GM11168 (cell line): ENCODE measurements at regions not wholly inside any gene's neighbourhood (a gene's known extent, or its start where the extent isn't known, plus 50 kb on each side); places are given as distances from the start of the nearest gene placed in this dataset.
"Not testable (repeated sequence)": the region's sequence is repeated elsewhere in the genome, so short reads cannot be mapped to it uniquely, and the experiment has no call there.

Experiments used
- in situ Hi-C: fragments of 300-500 bp; cut with MboI; formaldehyde crosslinking; loops from one replicate; pipeline ENCODE4 v1.12.0; 2022; ENCODE audit warnings: low sequenced_read_pairs; ENCODE audit not compliant: unreplicated experiment

- in situ Hi-C loops: no loop called here
Measured at GRCh38 chr5:158607088-158607487, 492.6 kb downstream of the EBF1 start.

- in situ Hi-C loops: no loop called here
Measured at GRCh38 chr5:158606233-158606632, 493.5 kb downstream of the EBF1 start.

- in situ Hi-C loops: no loop called here
Measured at GRCh38 chr5:158602981-158603380, 496.7 kb downstream of the EBF1 start.

- in situ Hi-C loops: no loop called here
Measured at GRCh38 chr5:158601118-158601517, 498.6 kb downstream of the EBF1 start.

- in situ Hi-C loops: no loop called here
Measured at GRCh38 chr5:158600679-158601078, 499.0 kb downstream of the EBF1 start.

GRCh38 chr5:158599157-158599556 is 500.6 kb downstream of the EBF1 start:
- in situ Hi-C loops: no loop called here

GRCh38 chr5:158594595-158595242 is 505.0 kb downstream of the EBF1 start:
- in situ Hi-C loops: no loop called here

- in situ Hi-C loops: no loop called here
Measured at GRCh38 chr5:158593925-158594324, 505.8 kb downstream of the EBF1 start.

- in situ Hi-C loops: no loop called here
Measured at GRCh38 chr5:158591301-158591863, 508.3 kb downstream of the EBF1 start.

GRCh38 chr5:158590746-158591300 is 508.9 kb downstream of the EBF1 start:
- in situ Hi-C loops: no loop called here

- in situ Hi-C loops: no loop called here
Measured at GRCh38 chr5:158589939-158590338, 509.8 kb downstream of the EBF1 start.

- in situ Hi-C loops: no loop called here
Measured at GRCh38 chr5:158588617-158589016, 511.1 kb downstream of the EBF1 start.

- in situ Hi-C loops: no loop called here
Measured at GRCh38 chr5:158586054-158586453, 513.7 kb downstream of the EBF1 start.

GRCh38 chr5:158582669-158583068 is 517.0 kb downstream of the EBF1 start:
- in situ Hi-C loops: not testable (repeated sequence)

GRCh38 chr5:158573829-158574228 is 525.9 kb downstream of the EBF1 start:
- in situ Hi-C loops: no loop called here

- in situ Hi-C loops: no loop called here
Measured at GRCh38 chr5:158570502-158570901, 529.2 kb downstream of the EBF1 start.

- in situ Hi-C loops: no loop called here
Measured at GRCh38 chr5:158569534-158569933, 530.2 kb downstream of the EBF1 start.

GRCh38 chr5:158565017-158565789 is 534.5 kb downstream of the EBF1 start:
- in situ Hi-C loops: no loop called here

- in situ Hi-C loops: no loop called here
Measured at GRCh38 chr5:158563760-158564390, 535.8 kb downstream of the EBF1 start.

GRCh38 chr5:158561562-158562190 is 538.0 kb downstream of the EBF1 start:
- in situ Hi-C loops: no loop called here
